SK-N-SH (cell line): ENCODE measurements at regions not wholly inside any gene's neighbourhood (a gene's known extent, or its start where the extent isn't known, plus 50 kb on each side); places are given as distances from the start of the nearest gene placed in this dataset.

Source experiments
- CTCF ChIA-PET: fragments of 300-600, 350-600 bp; formaldehyde crosslinking; extraction: SDS; loops from one replicate; lab custom pipeline; 2021; lab: Yijun Ruan, JAX
- POLR2A ChIA-PET: fragments of 350-600 bp; sonication (Branson Sonifier 250); formaldehyde crosslinking; extraction: SDS; loops from one replicate; lab custom pipeline; 2020; ENCODE audit warnings: antibody characterized with exemption, inconsistent platforms; lab: Yijun Ruan, JAX
- DNase-seq: peaks from one replicate; pipeline ENCODE4 v3.0.0; 2012
- H2AFZ ChIP-seq: fragments of 200-600 bp; sonication (generic); 2 replicates; pipeline ENCODE4 v1.8.1; 2016; ENCODE audit warnings: antibody characterized with exemption, mild to moderate bottlenecking, low read depth
- H3F3A ChIP-seq: fragments of 200-600 bp; sonication (generic); replicated peaks from 2 replicates; pipeline ENCODE3; 2016; ENCODE audit warnings: antibody characterized with exemption, mild to moderate bottlenecking; ENCODE audit not compliant: insufficient read depth
- H3K27ac ChIP-seq, 2 experiments: fragments of 200-500 bp in 1 of 2; fragments of 200-600 bp in 1 of 2; sonication (Bioruptor generic) in 1 of 2; sonication (generic), shearing (Covaris generic) in 1 of 2; 2 replicates each; pipeline versions ENCODE4 v1.5.1 to v1.6.1; 2014 to 2016; ENCODE audit warnings: low read depth in 2 of 2, inconsistent platforms in 1 of 2, low read length in 1 of 2, mild to moderate bottlenecking in 1 of 2, mixed read lengths in 1 of 2
- H3K27me3 ChIP-seq: fragments of 200-600 bp; sonication (generic), shearing (Covaris generic); 2 replicates; pipeline ENCODE4 v1.6.1; 2016; ENCODE audit warnings: mixed run types; ENCODE audit not compliant: insufficient read depth
- H3K36me3 ChIP-seq, 2 experiments: fragments of 200-500 bp in 1 of 2; fragments of 200-600 bp in 1 of 2; sonication (Bioruptor generic) in 1 of 2; sonication (generic) in 1 of 2; replicated peaks in 1 of 2; 2 replicates each; pipeline versions ENCODE3 to v1.5.1; 2014 to 2016; ENCODE audit warnings: low read length in 1 of 2, mild to moderate bottlenecking in 1 of 2; ENCODE audit not compliant: insufficient read depth in 2 of 2, control insufficient read depth in 1 of 2
- H3K4me1 ChIP-seq, 2 experiments: fragments of 200-500 bp in 1 of 2; fragments of 200-600 bp in 1 of 2; sonication (Bioruptor generic) in 1 of 2; sonication (generic), shearing (Covaris generic) in 1 of 2; 2 replicates each; pipeline versions ENCODE4 v1.5.1 to v1.6.1; 2014 to 2016; ENCODE audit warnings: low read depth in 1 of 2, low read length in 1 of 2, mixed run types in 1 of 2; ENCODE audit not compliant: insufficient read depth in 2 of 2, control insufficient read depth in 1 of 2
- H3K4me2 ChIP-seq: fragments of 200-600 bp; sonication (generic), shearing (Covaris generic); 2 replicates; pipeline ENCODE4 v1.6.1; 2017; ENCODE audit warnings: mixed run types
- H3K4me3 ChIP-seq, 2 experiments: fragments of 200-500 bp in 1 of 2; fragments of 200-600 bp in 1 of 2; sonication (Bioruptor generic) in 1 of 2; sonication (generic), shearing (Covaris generic) in 1 of 2; 2 replicates each; pipeline versions ENCODE4 v1.5.1 to v1.8.1; 2014 to 2016; ENCODE audit warnings: low read depth in 2 of 2, inconsistent platforms in 1 of 2, low read length in 1 of 2, mild to moderate bottlenecking in 1 of 2, mixed read lengths in 1 of 2, moderate library complexity in 1 of 2
- H3K79me2 ChIP-seq: fragments of 200-600 bp; sonication (generic); 2 replicates; pipeline ENCODE4 v1.8.1; 2017; ENCODE audit warnings: mild to moderate bottlenecking; ENCODE audit not compliant: insufficient read depth
- H3K9ac ChIP-seq: fragments of 200-600 bp; sonication (generic); 2 replicates; pipeline ENCODE4 v1.6.1; 2017; ENCODE audit warnings: mixed run types
- H3K9me2 ChIP-seq: fragments of 200-600 bp; sonication (generic); 2 replicates; pipeline ENCODE4 v1.6.1; 2017; ENCODE audit warnings: mixed run types
- H3K9me3 ChIP-seq: fragments of 200-600 bp; sonication (generic); 2 replicates; pipeline ENCODE4 v1.6.1; 2017; ENCODE audit warnings: mixed run types, mild to moderate bottlenecking, moderate library complexity
- H4K20me1 ChIP-seq: fragments of 200-600 bp; sonication (generic); 2 replicates; pipeline ENCODE4 v1.6.1; 2017; ENCODE audit warnings: mild to moderate bottlenecking, mixed run types; ENCODE audit not compliant: insufficient read depth
- CHD2 ChIP-seq: fragments of 150-350 bp; IDR thresholded peaks from 2 replicates; pipeline ENCODE4 v1.6.1; 2018; ENCODE audit warnings: low read length; ENCODE audit not compliant: partially characterized antibody
- EZH2phosphoT487 ChIP-seq: fragments of 200-600 bp; sonication (generic); IDR thresholded peaks from 2 replicates; pipeline ENCODE4 v1.6.1; 2017; ENCODE audit warnings: low read depth, mixed run types, mild to moderate bottlenecking, antibody characterized with exemption, moderate library complexity, borderline replicate concordance
- JUND ChIP-seq: IDR thresholded peaks from 2 replicates; pipeline ENCODE4 v1.4.0; 2012
- MEF2A ChIP-seq: IDR thresholded peaks from 2 replicates; pipeline ENCODE4 v1.4.0; 2012; ENCODE audit warnings: low read depth, borderline replicate concordance
- NFIC ChIP-seq: IDR thresholded peaks from 2 replicates; pipeline ENCODE4 v1.4.0; 2012; ENCODE audit warnings: borderline replicate concordance
- RAD21 ChIP-seq: IDR thresholded peaks from 2 replicates; pipeline ENCODE4 v1.6.1; 2012; ENCODE audit warnings: mild to moderate bottlenecking, low read length
- SMC3 ChIP-seq: IDR thresholded peaks from 2 replicates; pipeline ENCODE4 v1.6.1; 2012; ENCODE audit warnings: low read depth, low read length, improper control_type of control experiment
- TAF1 ChIP-seq: IDR thresholded peaks from 2 replicates; pipeline ENCODE4 v1.6.1; 2012; ENCODE audit warnings: low read depth, mild to moderate bottlenecking, low read length, moderate library complexity, borderline replicate concordance
- TCF12 ChIP-seq: IDR thresholded peaks from 2 replicates; pipeline ENCODE4 v1.4.0; 2012
- USF1 ChIP-seq: IDR thresholded peaks from 2 replicates; pipeline ENCODE4 v1.4.0; 2012; ENCODE audit warnings: low read depth, borderline replicate concordance
- YY1 ChIP-seq: IDR thresholded peaks from 2 replicates; pipeline ENCODE4 v1.4.0; 2012; ENCODE audit warnings: low read depth, mild to moderate bottlenecking
- WGBS: methylation state at CpG from one replicate; pipeline ENCODE4 v1.1.6; 2017; ENCODE audit warnings: low lambda C conversion rate; 5-methylcytosine and 5-hydroxymethylcytosine counted together
- TF ChIP-seq, protein P1 (sequence below): fragments of 200-600 bp; sonication (generic); IDR thresholded peaks from 2 replicates; pipeline ENCODE4 v1.6.1; 2017; ENCODE audit warnings: antibody characterized with exemption, mild to moderate bottlenecking, moderate library complexity
- TF ChIP-seq, protein P2 (sequence below): IDR thresholded peaks from 2 replicates; pipeline ENCODE4 v1.6.1; 2012; ENCODE audit warnings: mild to moderate bottlenecking, low read depth, low read length, moderate library complexity
- TF ChIP-seq, protein P3 (sequence below): IDR thresholded peaks from 2 replicates; pipeline ENCODE4 v1.4.0; 2012; ENCODE audit warnings: low read depth, borderline replicate concordance

- WGBS, result 40% methylated on average over 9 of the region's 9 CpGs
Observed at GRCh38 chr10:46220872-46221538, 65.8 kb upstream of the ANTXRL start.

More at GRCh38 chr10:46220872-46221538, 65.8 kb upstream of the ANTXRL start:
- H3F3A ChIP-seq, result no peaks in the 10 kb centered on the region
- CTCF ChIA-PET, result interaction anchor here (0.6 to 6.6 kb wide), 5 partner anchors 7 to 103 kb away, joined by 3 to 54 read pairs (median 4); no protein-coding TSS in a partner anchor
- H3K4me2 ChIP-seq, result no peak overlapping the region
- no peak overlapping the region for H3K4me3 ChIP-seq
- H3K27ac ChIP-seq, result no peak overlapping the region
- no peaks in the 10 kb centered on the region for H3K36me3 ChIP-seq
- no peaks in the 10 kb centered on the region; the same call in 1 of the 2 replicates for H3K27me3 ChIP-seq
- no peaks in the 10 kb centered on the region for H4K20me1 ChIP-seq
- POLR2A ChIA-PET, result no interaction called here
- no peak overlapping the region for H2AFZ ChIP-seq
- no peak overlapping the region for H3K9ac ChIP-seq
- peaks cover 0 to 28% of the 10 kb centered on the region in 2 experiments; a peak in 2 of 4 replicates for H3K4me1 ChIP-seq
- no peaks in the 10 kb centered on the region for H3K9me3 ChIP-seq
- TF ChIP-seq CHD2 (no peak), YY1 (no peak), USF1 (no peak), SMC3 (0 out of 2 replicates have a peak, but pooled peaks have one; percentile 13), MEF2A (no peak), EZH2phosphoT487 (no peak), TAF1 (no peak), JUND (no peak), RAD21 (0 out of 2 replicates have a peak, but pooled peaks have one; percentile 11), NFIC (no peak), TCF12 (no peak)
- TF ChIP-seq, protein P1, sequence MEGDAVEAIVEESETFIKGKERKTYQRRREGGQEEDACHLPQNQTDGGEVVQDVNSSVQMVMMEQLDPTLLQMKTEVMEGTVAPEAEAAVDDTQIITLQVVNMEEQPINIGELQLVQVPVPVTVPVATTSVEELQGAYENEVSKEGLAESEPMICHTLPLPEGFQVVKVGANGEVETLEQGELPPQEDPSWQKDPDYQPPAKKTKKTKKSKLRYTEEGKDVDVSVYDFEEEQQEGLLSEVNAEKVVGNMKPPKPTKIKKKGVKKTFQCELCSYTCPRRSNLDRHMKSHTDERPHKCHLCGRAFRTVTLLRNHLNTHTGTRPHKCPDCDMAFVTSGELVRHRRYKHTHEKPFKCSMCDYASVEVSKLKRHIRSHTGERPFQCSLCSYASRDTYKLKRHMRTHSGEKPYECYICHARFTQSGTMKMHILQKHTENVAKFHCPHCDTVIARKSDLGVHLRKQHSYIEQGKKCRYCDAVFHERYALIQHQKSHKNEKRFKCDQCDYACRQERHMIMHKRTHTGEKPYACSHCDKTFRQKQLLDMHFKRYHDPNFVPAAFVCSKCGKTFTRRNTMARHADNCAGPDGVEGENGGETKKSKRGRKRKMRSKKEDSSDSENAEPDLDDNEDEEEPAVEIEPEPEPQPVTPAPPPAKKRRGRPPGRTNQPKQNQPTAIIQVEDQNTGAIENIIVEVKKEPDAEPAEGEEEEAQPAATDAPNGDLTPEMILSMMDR, result peak; percentile 35; the same call in 1 of the 2 replicates
- TF ChIP-seq, protein P2, sequence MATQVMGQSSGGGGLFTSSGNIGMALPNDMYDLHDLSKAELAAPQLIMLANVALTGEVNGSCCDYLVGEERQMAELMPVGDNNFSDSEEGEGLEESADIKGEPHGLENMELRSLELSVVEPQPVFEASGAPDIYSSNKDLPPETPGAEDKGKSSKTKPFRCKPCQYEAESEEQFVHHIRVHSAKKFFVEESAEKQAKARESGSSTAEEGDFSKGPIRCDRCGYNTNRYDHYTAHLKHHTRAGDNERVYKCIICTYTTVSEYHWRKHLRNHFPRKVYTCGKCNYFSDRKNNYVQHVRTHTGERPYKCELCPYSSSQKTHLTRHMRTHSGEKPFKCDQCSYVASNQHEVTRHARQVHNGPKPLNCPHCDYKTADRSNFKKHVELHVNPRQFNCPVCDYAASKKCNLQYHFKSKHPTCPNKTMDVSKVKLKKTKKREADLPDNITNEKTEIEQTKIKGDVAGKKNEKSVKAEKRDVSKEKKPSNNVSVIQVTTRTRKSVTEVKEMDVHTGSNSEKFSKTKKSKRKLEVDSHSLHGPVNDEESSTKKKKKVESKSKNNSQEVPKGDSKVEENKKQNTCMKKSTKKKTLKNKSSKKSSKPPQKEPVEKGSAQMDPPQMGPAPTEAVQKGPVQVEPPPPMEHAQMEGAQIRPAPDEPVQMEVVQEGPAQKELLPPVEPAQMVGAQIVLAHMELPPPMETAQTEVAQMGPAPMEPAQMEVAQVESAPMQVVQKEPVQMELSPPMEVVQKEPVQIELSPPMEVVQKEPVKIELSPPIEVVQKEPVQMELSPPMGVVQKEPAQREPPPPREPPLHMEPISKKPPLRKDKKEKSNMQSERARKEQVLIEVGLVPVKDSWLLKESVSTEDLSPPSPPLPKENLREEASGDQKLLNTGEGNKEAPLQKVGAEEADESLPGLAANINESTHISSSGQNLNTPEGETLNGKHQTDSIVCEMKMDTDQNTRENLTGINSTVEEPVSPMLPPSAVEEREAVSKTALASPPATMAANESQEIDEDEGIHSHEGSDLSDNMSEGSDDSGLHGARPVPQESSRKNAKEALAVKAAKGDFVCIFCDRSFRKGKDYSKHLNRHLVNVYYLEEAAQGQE, result no peak
- TF ChIP-seq, protein P3, sequence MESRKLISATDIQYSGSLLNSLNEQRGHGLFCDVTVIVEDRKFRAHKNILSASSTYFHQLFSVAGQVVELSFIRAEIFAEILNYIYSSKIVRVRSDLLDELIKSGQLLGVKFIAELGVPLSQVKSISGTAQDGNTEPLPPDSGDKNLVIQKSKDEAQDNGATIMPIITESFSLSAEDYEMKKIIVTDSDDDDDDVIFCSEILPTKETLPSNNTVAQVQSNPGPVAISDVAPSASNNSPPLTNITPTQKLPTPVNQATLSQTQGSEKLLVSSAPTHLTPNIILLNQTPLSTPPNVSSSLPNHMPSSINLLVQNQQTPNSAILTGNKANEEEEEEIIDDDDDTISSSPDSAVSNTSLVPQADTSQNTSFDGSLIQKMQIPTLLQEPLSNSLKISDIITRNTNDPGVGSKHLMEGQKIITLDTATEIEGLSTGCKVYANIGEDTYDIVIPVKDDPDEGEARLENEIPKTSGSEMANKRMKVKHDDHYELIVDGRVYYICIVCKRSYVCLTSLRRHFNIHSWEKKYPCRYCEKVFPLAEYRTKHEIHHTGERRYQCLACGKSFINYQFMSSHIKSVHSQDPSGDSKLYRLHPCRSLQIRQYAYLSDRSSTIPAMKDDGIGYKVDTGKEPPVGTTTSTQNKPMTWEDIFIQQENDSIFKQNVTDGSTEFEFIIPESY, result no peak
- no peaks in the 10 kb centered on the region for H3K79me2 ChIP-seq
- no peaks in the 10 kb centered on the region for H3K9me2 ChIP-seq
- DNase-seq, result no peak
